CD14-positive monocyte (primary cell): ENCODE measurements at regions not wholly inside any gene's neighbourhood (a gene's known extent, or its start where the extent isn't known, plus 50 kb on each side); places are given as distances from the start of the nearest gene placed in this dataset.

Experiments
- DNase-seq, 3 donors: peaks; one replicate each; pipeline ENCODE4 v3.0.0-alpha.2; 2011 to 2022
- H2AFZ ChIP-seq: 2 replicates; pipeline ENCODE4 v1.6.0; 2012; ENCODE audit warnings: mild to moderate bottlenecking, low read depth, low read length, inconsistent platforms; ENCODE audit not compliant: insufficient read depth, poor library complexity, severe bottlenecking
- H3K27ac ChIP-seq, 2 donors: 1 replicate in 1 of 2; 2 replicates in 1 of 2; pipeline ENCODE4 v1.5.1; 2012 to 2013; ENCODE audit warnings: low read length in 2 of 2, control low read depth in 1 of 2, inconsistent platforms in 1 of 2, low read depth in 1 of 2, mild to moderate bottlenecking in 1 of 2
- H3K27me3 ChIP-seq, 2 donors: one replicate each; pipeline versions ENCODE4 v1.6.0 to v1.6.1; 2011 to 2013; ENCODE audit warnings: low read length in 2 of 2; ENCODE audit not compliant: control insufficient read depth in 2 of 2, insufficient read depth in 2 of 2
- H3K36me3 ChIP-seq, 2 donors: replicated peaks in 1 of 2; 1 replicate in 1 of 2; 2 replicates in 1 of 2; pipeline versions ENCODE4 v1.5.1 to v1.6.1; 2012 to 2013; ENCODE audit warnings: low read length in 2 of 2, control low read depth in 1 of 2, inconsistent platforms in 1 of 2, mild to moderate bottlenecking in 1 of 2; ENCODE audit not compliant: insufficient read depth in 2 of 2, control insufficient read depth in 1 of 2
- H3K4me1 ChIP-seq, 2 donors: 1 replicate in 1 of 2; 2 replicates in 1 of 2; pipeline versions ENCODE4 v1.5.1 to v1.6.1; 2012 to 2013; ENCODE audit warnings: low read length in 2 of 2, control low read depth in 1 of 2, inconsistent platforms in 1 of 2, mild to moderate bottlenecking in 1 of 2, moderate library complexity in 1 of 2; ENCODE audit not compliant: insufficient read depth in 2 of 2, control insufficient read depth in 1 of 2
- H3K4me2 ChIP-seq: replicated peaks from 2 replicates; pipeline ENCODE3; 2012; ENCODE audit warnings: low read length, moderate library complexity, mild to moderate bottlenecking; ENCODE audit not compliant: poor library complexity, severe bottlenecking; ENCODE audit errors: extremely low read depth
- H3K4me3 ChIP-seq, 3 experiments: fragments of 200-600 bp in 1 of 3; sonication (generic) in 1 of 3; replicated peaks in 1 of 3; 1 replicate in 2 of 3; 2 replicates in 1 of 3; pipeline ENCODE4 v1.5.1; 2011 to 2013; ENCODE audit warnings: low read length in 3 of 3, mild to moderate bottlenecking in 3 of 3, control low read depth in 2 of 3, low read depth in 2 of 3, inconsistent platforms in 1 of 3, moderate library complexity in 1 of 3
- H3K79me2 ChIP-seq: 2 replicates; pipeline ENCODE4 v1.6.0; 2012; ENCODE audit warnings: mild to moderate bottlenecking, control low read depth, inconsistent platforms, low read length, moderate library complexity; ENCODE audit not compliant: insufficient read depth
- H3K9ac ChIP-seq: 2 replicates; pipeline ENCODE4 v1.6.0; 2017; ENCODE audit warnings: low read length, mild to moderate bottlenecking; ENCODE audit not compliant: insufficient read depth, poor library complexity, severe bottlenecking
- H3K9me3 ChIP-seq, 2 donors: replicated peaks in 1 of 2; 1 replicate in 1 of 2; 2 replicates in 1 of 2; pipeline versions ENCODE4 v1.5.1 to v1.6.1; 2012 to 2013; ENCODE audit warnings: low read length in 2 of 2, control low read depth in 1 of 2; ENCODE audit not compliant: control insufficient read depth in 1 of 2, insufficient read depth in 1 of 2
- H4K20me1 ChIP-seq: 2 replicates; pipeline ENCODE4 v1.6.0; 2012; ENCODE audit warnings: mild to moderate bottlenecking, low read length, control low read depth, moderate library complexity; ENCODE audit not compliant: insufficient read depth
- H3K27ac Mint-ChIP-seq, 7 donors: one replicate each; pipeline ENCODE4 v1.8.0; 2020; ENCODE audit warnings: mild to moderate bottlenecking in 7 of 7, mixed read lengths in 7 of 7, moderate library complexity in 6 of 7, inconsistent platforms in 2 of 7
- H3K27me3 Mint-ChIP-seq, 3 donors: one replicate each; pipeline ENCODE4 v1.8.0; 2021 to 2022; ENCODE audit warnings: low read depth in 3 of 3, mild to moderate bottlenecking in 3 of 3, mixed read lengths in 3 of 3, moderate library complexity in 3 of 3, inconsistent platforms in 1 of 3
- H3K36me3 Mint-ChIP-seq, 2 donors: one replicate each; pipeline ENCODE4 v1.8.0; 2020; ENCODE audit warnings: mixed read lengths in 2 of 2, inconsistent platforms in 1 of 2, mild to moderate bottlenecking in 1 of 2
- H3K4me1 Mint-ChIP-seq: one replicate; pipeline ENCODE4 v1.8.0; 2020; ENCODE audit warnings: mild to moderate bottlenecking, mixed read lengths
- H3K4me3 Mint-ChIP-seq, 2 donors: one replicate each; pipeline ENCODE4 v1.8.0; 2020; ENCODE audit warnings: mild to moderate bottlenecking in 2 of 2, mixed read lengths in 2 of 2, moderate library complexity in 1 of 2
- H3K9me3 Mint-ChIP-seq, 7 donors: one replicate each; pipeline ENCODE4 v1.8.0; 2020 to 2022; ENCODE audit warnings: mixed read lengths in 7 of 7, mild to moderate bottlenecking in 6 of 7, moderate library complexity in 6 of 7, inconsistent platforms in 2 of 7
- CTCF ChIP-seq: fragments of 200-600 bp; IDR thresholded peaks from one replicate; pipeline ENCODE4 v1.8.0; 2022; ENCODE audit warnings: antibody characterized with exemption, mild to moderate bottlenecking
- WGBS: methylation state at CpG from one replicate; pipeline ENCODE4 v1.1.5; 2013; ENCODE audit warnings: missing lambda C conversion rate; ENCODE audit not compliant: insufficient coverage; 5-methylcytosine and 5-hydroxymethylcytosine counted together
- intact Hi-C, 2 donors: fragments of 100-400 bp; cut with micrococcal nuclease; formaldehyde crosslinking; loops; one replicate each; pipeline versions ENCODE4 v1.15.0 to v1.15.1; 2023

GRCh38 chr11:29263971-29264682 lies 752.7 kb downstream of the KCNA4 start:
- Histone ChIP-seq H3K27me3 (no peaks in the 10 kb centered on the region), H2AFZ (no peak overlapping the region), H3K4me1 (no peaks in the 10 kb centered on the region), H3K36me3 (no peaks in the 10 kb centered on the region), H3K27ac (no peak overlapping the region), H3K9ac (no peak overlapping the region), H3K9me3 (no peaks in the 10 kb centered on the region), H4K20me1 (no peaks in the 10 kb centered on the region), H3K79me2 (no peaks in the 10 kb centered on the region), H3K4me3 (no peak overlapping the region), H3K4me2 (no peak overlapping the region)
- no peaks in the 10 kb centered on the region for H3K27me3 Mint-ChIP-seq
- H3K4me3 Mint-ChIP-seq, result no peak overlapping the region
- H3K9me3 Mint-ChIP-seq, result peaks cover 0 to 9% (median 3%) of the 10 kb centered on the region in 7 donors
- H3K36me3 Mint-ChIP-seq, result no peaks in the 10 kb centered on the region
- H3K4me1 Mint-ChIP-seq, result no peaks in the 10 kb centered on the region
- H3K27ac Mint-ChIP-seq, result no peak overlapping the region
- no peak for TF ChIP-seq CTCF
- no peak for DNase-seq
- intact Hi-C loops, result no loop called here
- WGBS, result 62% methylated on average over 3 of the region's 5 CpGs

- no peak overlapping the region for H3K4me3 Mint-ChIP-seq
- no peaks in the 10 kb centered on the region for H3K27me3 Mint-ChIP-seq
- intact Hi-C loops, result no loop called here
- H3K4me1 Mint-ChIP-seq, result no peaks in the 10 kb centered on the region
- H3K27me3 ChIP-seq, result no peaks in the 10 kb centered on the region
- no peaks in the 10 kb centered on the region for H3K36me3 Mint-ChIP-seq
- no peaks in the 10 kb centered on the region for H3K36me3 ChIP-seq
- no peak overlapping the region for H3K9ac ChIP-seq
- H2AFZ ChIP-seq, result no peak overlapping the region
- peaks cover 0 to 11% (median 5%) of the 10 kb centered on the region in 7 donors for H3K9me3 Mint-ChIP-seq
- H3K79me2 ChIP-seq, result no peaks in the 10 kb centered on the region
- H3K4me1 ChIP-seq, result no peaks in the 10 kb centered on the region
- H3K4me2 ChIP-seq, result no peak overlapping the region
- H3K4me3 ChIP-seq, result no peak overlapping the region
- H3K27ac Mint-ChIP-seq, result no peak overlapping the region
- H3K27ac ChIP-seq, result no peak overlapping the region
- no peak for TF ChIP-seq CTCF
- DNase-seq, result no peak
- no peaks in the 10 kb centered on the region for H3K9me3 ChIP-seq
- no peaks in the 10 kb centered on the region for H4K20me1 ChIP-seq
Measured at GRCh38 chr11:29261831-29262230, 755.0 kb downstream of the KCNA4 start.
